ENCODE measurements at regions not wholly inside any gene's neighbourhood (a gene's known extent, or its start where the extent isn't known, plus 50 kb on each side); places are given as distances from the start of the nearest gene placed in this dataset.

DNA sequence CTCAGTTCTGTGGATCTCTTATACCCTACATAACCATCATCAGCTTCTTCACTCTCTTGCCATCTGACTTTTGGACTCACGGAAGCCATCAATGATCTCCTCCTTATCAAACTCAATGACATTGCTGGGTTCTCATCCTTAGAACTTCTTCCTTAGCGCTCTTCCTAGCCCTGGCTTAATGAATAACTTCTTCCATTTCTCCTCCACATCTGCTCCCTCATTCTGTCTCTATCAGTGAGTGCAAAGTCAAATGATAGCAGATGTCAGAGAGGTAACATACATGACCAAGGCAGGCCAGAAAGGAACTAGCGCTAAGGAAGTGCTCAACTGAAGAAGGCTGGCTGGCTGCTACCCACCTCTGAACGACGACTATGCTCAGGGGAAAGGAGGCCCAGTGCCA lies 449.8 kb downstream of the COG6 start:
- Histone ChIP-seq H3K4me2 (ENCODE audit: low read depth, low read length, poor library complexity, severe bottlenecking) (no peak overlapping the region), H4K20me1 (ENCODE audit: low read depth, low read length) (no peaks in the 10 kb centered on the region), H3F3A (ENCODE audit: insufficient read depth) (no peaks in the 10 kb centered on the region), H3K27me3 (ENCODE audit: low read length) (no peaks in the 10 kb centered on the region), H3K27ac (ENCODE audit: low read depth, low read length) (no peak overlapping the region), H3K9ac (ENCODE audit: low read length) (no peak overlapping the region), H3K4me3 (ENCODE audit: insufficient read depth, low read length, poor library complexity, severe bottlenecking) (no peak overlapping the region), H3K36me3 (ENCODE audit: low read length) (no peaks in the 10 kb centered on the region), H3K9me2 (replicated peaks; ENCODE audit: insufficient read depth, low read length) (no peaks in the 10 kb centered on the region), H3K9me3 (ENCODE audit: insufficient read depth, low read length) (no peaks in the 10 kb centered on the region), H3K79me2 (ENCODE audit: insufficient read depth, low read length) (no peaks in the 10 kb centered on the region), H2AFZ (ENCODE audit: low read depth, low read length, severe bottlenecking) (no peak overlapping the region)
- TF ChIP-seq EZH2phosphoT487 (conservative IDR thresholded peaks at IDR 0.05; ENCODE audit: low read length): no peak
- TF ChIP-seq, protein P1, sequence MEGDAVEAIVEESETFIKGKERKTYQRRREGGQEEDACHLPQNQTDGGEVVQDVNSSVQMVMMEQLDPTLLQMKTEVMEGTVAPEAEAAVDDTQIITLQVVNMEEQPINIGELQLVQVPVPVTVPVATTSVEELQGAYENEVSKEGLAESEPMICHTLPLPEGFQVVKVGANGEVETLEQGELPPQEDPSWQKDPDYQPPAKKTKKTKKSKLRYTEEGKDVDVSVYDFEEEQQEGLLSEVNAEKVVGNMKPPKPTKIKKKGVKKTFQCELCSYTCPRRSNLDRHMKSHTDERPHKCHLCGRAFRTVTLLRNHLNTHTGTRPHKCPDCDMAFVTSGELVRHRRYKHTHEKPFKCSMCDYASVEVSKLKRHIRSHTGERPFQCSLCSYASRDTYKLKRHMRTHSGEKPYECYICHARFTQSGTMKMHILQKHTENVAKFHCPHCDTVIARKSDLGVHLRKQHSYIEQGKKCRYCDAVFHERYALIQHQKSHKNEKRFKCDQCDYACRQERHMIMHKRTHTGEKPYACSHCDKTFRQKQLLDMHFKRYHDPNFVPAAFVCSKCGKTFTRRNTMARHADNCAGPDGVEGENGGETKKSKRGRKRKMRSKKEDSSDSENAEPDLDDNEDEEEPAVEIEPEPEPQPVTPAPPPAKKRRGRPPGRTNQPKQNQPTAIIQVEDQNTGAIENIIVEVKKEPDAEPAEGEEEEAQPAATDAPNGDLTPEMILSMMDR (IDR thresholded peaks at IDR 0.05; ENCODE audit: insufficient read depth, low read length, poor library complexity, severe bottlenecking): no peak

DNA sequence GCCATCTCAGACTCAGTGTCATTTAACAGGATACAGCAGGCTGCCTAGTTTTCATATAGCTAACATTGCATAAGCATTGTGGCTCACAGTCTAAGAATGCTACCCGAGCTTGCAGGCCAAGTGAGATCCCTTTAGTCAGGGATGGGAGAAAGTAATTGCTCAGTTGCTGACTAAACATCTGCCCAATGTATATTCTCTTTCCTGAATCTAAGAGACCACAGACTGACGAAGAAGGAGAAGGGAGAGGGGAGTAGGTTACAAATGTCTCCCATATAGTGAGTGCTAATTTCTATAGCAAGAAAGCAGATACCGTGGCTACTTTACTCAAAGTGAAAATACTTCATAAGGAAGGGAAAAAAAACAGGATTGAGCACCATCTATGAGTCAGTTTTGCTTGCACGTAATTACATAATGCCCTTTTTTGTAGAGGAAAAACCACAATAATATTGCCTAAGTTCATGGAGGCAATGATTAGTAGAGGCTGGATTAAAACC lies 453.9 kb downstream of the COG6 start:
- Histone ChIP-seq H2AFZ (ENCODE audit: low read depth, low read length, severe bottlenecking) (no peak overlapping the region), H3K36me3 (ENCODE audit: low read length) (no peaks in the 10 kb centered on the region)

GRCh38 chr13:40113643-40114304 lies 458.3 kb downstream of the COG6 start:
- Histone ChIP-seq H3K27ac (ENCODE audit: low read depth, low read length) (no peak overlapping the region), H3K4me2 (ENCODE audit: low read depth, low read length, poor library complexity, severe bottlenecking) (no peak overlapping the region), H4K20me1 (ENCODE audit: low read depth, low read length) (no peaks in the 10 kb centered on the region), H3F3A (ENCODE audit: insufficient read depth) (no peaks in the 10 kb centered on the region), H3K36me3 (ENCODE audit: low read length) (no peaks in the 10 kb centered on the region), H3K27me3 (ENCODE audit: low read length) (no peaks in the 10 kb centered on the region), H3K79me2 (ENCODE audit: insufficient read depth, low read length) (no peaks in the 10 kb centered on the region), H3K9me3 (ENCODE audit: insufficient read depth, low read length) (no peaks in the 10 kb centered on the region), H3K9me2 (replicated peaks; ENCODE audit: insufficient read depth, low read length) (no peaks in the 10 kb centered on the region), H3K9ac (ENCODE audit: low read length) (no peak overlapping the region), H2AFZ (ENCODE audit: low read depth, low read length, severe bottlenecking) (no peak overlapping the region), H3K4me3 (ENCODE audit: insufficient read depth, low read length, poor library complexity, severe bottlenecking) (no peak overlapping the region)
- no peak for TF ChIP-seq EZH2phosphoT487 (conservative IDR thresholded peaks at IDR 0.05; ENCODE audit: low read length)
- TF ChIP-seq, protein P1 (IDR thresholded peaks at IDR 0.05; ENCODE audit: insufficient read depth, low read length, poor library complexity, severe bottlenecking): no peak

More for the DNA sequence above, 453.9 kb downstream of the COG6 start:
- Histone ChIP-seq H3K79me2 (ENCODE audit: insufficient read depth, low read length) (no peaks in the 10 kb centered on the region), H3K27ac (ENCODE audit: low read depth, low read length) (no peak overlapping the region), H3K27me3 (ENCODE audit: low read length) (no peaks in the 10 kb centered on the region), H3K9ac (ENCODE audit: low read length) (no peak overlapping the region), H4K20me1 (ENCODE audit: low read depth, low read length) (no peaks in the 10 kb centered on the region), H3K9me3 (ENCODE audit: insufficient read depth, low read length) (no peaks in the 10 kb centered on the region), H3K9me2 (replicated peaks; ENCODE audit: insufficient read depth, low read length) (no peaks in the 10 kb centered on the region), H3F3A (ENCODE audit: insufficient read depth) (no peaks in the 10 kb centered on the region), H3K4me2 (ENCODE audit: low read depth, low read length, poor library complexity, severe bottlenecking) (no peak overlapping the region), H3K4me3 (ENCODE audit: insufficient read depth, low read length, poor library complexity, severe bottlenecking) (no peak overlapping the region)
- TF ChIP-seq, protein P1 (IDR thresholded peaks at IDR 0.05; ENCODE audit: insufficient read depth, low read length, poor library complexity, severe bottlenecking): no peak
- TF ChIP-seq EZH2phosphoT487 (conservative IDR thresholded peaks at IDR 0.05; ENCODE audit: low read length): no peak

Data from SU-DHL-6 (cell line).